ENCODE measurements at regions not wholly inside any gene's neighbourhood (a gene's known extent, or its start where the extent isn't known, plus 50 kb on each side); places are given as distances from the start of the nearest gene placed in this dataset.

- TF ChIP-seq CTCF (IDR thresholded peaks at IDR 0.05) (no peak), POLR2A (IDR thresholded peaks at IDR 0.05) (no peak)
Observed at GRCh38 chr12:105855361-105856047, 283.2 kb downstream of the NUAK1 start.

Measured in uterus (tissue), 2 donors.